HEK293 (cell line): ENCODE measurements at regions not wholly inside any gene's neighbourhood (a gene's known extent, or its start where the extent isn't known, plus 50 kb on each side); places are given as distances from the start of the nearest gene placed in this dataset.

ENCODE experiments used
- CTCF ChIP-seq: fragments of 450-650 bp; formaldehyde crosslinking; IDR thresholded peaks from 2 replicates; pipeline ENCODE4 v1.5.1; 2016; ENCODE audit warnings: missing biosample characterization, missing genetic modification characterization
- FEZF1 ChIP-seq: fragments of 450-650 bp; formaldehyde crosslinking; IDR thresholded peaks from 2 replicates; pipeline ENCODE4 v1.5.1; 2016; ENCODE audit warnings: missing biosample characterization, missing genetic modification characterization
- HOXD13 ChIP-seq: sonication (generic); formaldehyde crosslinking; IDR thresholded peaks from 2 replicates; pipeline ENCODE4 v1.8.0; 2022; ENCODE audit warnings: missing genetic modification reagents, borderline replicate concordance
- ZNF140 ChIP-seq: fragments of 450-650 bp; formaldehyde crosslinking; IDR thresholded peaks from 2 replicates; pipeline ENCODE4 v1.5.1; 2016; ENCODE audit warnings: missing biosample characterization, missing genetic modification characterization
- ZNF239 ChIP-seq: fragments of 450-650 bp; formaldehyde crosslinking; IDR thresholded peaks from 2 replicates; pipeline ENCODE4 v1.5.1; 2016; ENCODE audit warnings: missing biosample characterization, missing genetic modification characterization
- ZNF26 ChIP-seq: fragments of 450-650 bp; formaldehyde crosslinking; IDR thresholded peaks from 2 replicates; pipeline ENCODE4 v1.5.1; 2016; ENCODE audit warnings: missing biosample characterization, missing genetic modification characterization
- ZNF274 ChIP-seq, 2 experiments: fragments of 200-500 bp in 1 of 2; fragments of 450-650 bp in 1 of 2; sonication (Bioruptor generic) in 1 of 2; formaldehyde crosslinking in 1 of 2; IDR thresholded peaks; 2 replicates each; pipeline versions ENCODE4 v1.5.1 to v1.6.1; 2014 to 2016; ENCODE audit warnings: borderline replicate concordance in 1 of 2, inconsistent platforms in 1 of 2, low read length in 1 of 2, missing biosample characterization in 1 of 2, missing genetic modification characterization in 1 of 2
- ZNF558 ChIP-seq: fragments of 450-650 bp; formaldehyde crosslinking; IDR thresholded peaks from 2 replicates; pipeline ENCODE4 v1.5.1; 2016; ENCODE audit warnings: missing biosample characterization, missing genetic modification characterization
- ZNF654 ChIP-seq: fragments of 450-650 bp; formaldehyde crosslinking; IDR thresholded peaks from 2 replicates; pipeline ENCODE4 v1.5.1; 2016; ENCODE audit warnings: low read depth, missing biosample characterization, missing genetic modification characterization
- ZNF76 ChIP-seq: fragments of 450-650 bp; formaldehyde crosslinking; IDR thresholded peaks from 2 replicates; pipeline ENCODE4; 2016; ENCODE audit warnings: low read depth, missing biosample characterization, missing genetic modification characterization, borderline replicate concordance
- ZSCAN23 ChIP-seq: fragments of 450-650 bp; formaldehyde crosslinking; IDR thresholded peaks from 2 replicates; pipeline ENCODE4 v1.5.1; 2016; ENCODE audit warnings: missing biosample characterization, missing genetic modification characterization

- TF ChIP-seq ZNF654 (tag by site-specific recombination) (no peak), ZNF274 (IDR thresholded peaks at IDR 0.05; ENCODE audit: low read length) (no peak), ZNF274 (tag by site-specific recombination; IDR thresholded peaks at IDR 0.05; ENCODE audit: borderline replicate concordance) (no peak), FEZF1 (tag by site-specific recombination) (no peak), CTCF (tag by site-specific recombination) (no peak), ZNF239 (tag by site-specific recombination) (no peak), ZSCAN23 (tag by site-specific recombination) (no peak), ZNF558 (tag by site-specific recombination) (no peak), HOXD13 (CRISPR knock-in tag) (no peak), ZNF76 (tag by site-specific recombination) (no peak), ZNF26 (tag by site-specific recombination) (no peak), ZNF140 (tag by site-specific recombination) (no peak)
Measured at GRCh38 chr10:10421071-10421470, 596.6 kb upstream of the CELF2 start.
